IPS DF 6.9 (cell line): ENCODE measurements at regions not wholly inside any gene's neighbourhood (a gene's known extent, or its start where the extent isn't known, plus 50 kb on each side); places are given as distances from the start of the nearest gene placed in this dataset.

Experiments
- DNase-seq: peaks from one replicate; pipeline ENCODE4 v3.0.0-alpha.2; 2013; ENCODE audit warnings: low read depth, low spot score
- H3K27ac ChIP-seq: one replicate; pipeline ENCODE4 v1.5.1; 2013; ENCODE audit warnings: low read length, control low read depth
- H3K27me3 ChIP-seq: 2 replicates; pipeline ENCODE4 v1.6.1; 2013; ENCODE audit warnings: mild to moderate bottlenecking, low read length; ENCODE audit not compliant: control insufficient read depth, insufficient read depth
- H3K36me3 ChIP-seq: 2 replicates; pipeline ENCODE4 v1.6.1; 2013; ENCODE audit warnings: low read length; ENCODE audit not compliant: control insufficient read depth, insufficient read depth
- H3K4me1 ChIP-seq: 2 replicates; pipeline ENCODE4 v1.6.1; 2013; ENCODE audit warnings: low read length; ENCODE audit not compliant: control insufficient read depth, insufficient read depth
- H3K4me3 ChIP-seq: 2 replicates; pipeline ENCODE4 v1.5.1; 2013; ENCODE audit warnings: mild to moderate bottlenecking, low read length
- H3K9me3 ChIP-seq: 2 replicates; pipeline ENCODE4 v1.6.1; 2013; ENCODE audit warnings: low read length, inconsistent platforms; ENCODE audit not compliant: control insufficient read depth, insufficient read depth
- WGBS: extraction: QIAGEN DNeasy Blood & Tissue Kit; methylation state at CpG from one replicate; pipeline ENCODE4 v1.1.7; 2013; ENCODE audit warnings: mixed read lengths, missing lambda C conversion rate; ENCODE audit not compliant: insufficient read length, insufficient coverage; 5-methylcytosine and 5-hydroxymethylcytosine counted together

- Histone ChIP-seq H3K27me3 (no peaks in the 10 kb centered on the region), H3K4me1 (no peaks in the 10 kb centered on the region), H3K27ac (no peak overlapping the region), H3K9me3 (no peaks in the 10 kb centered on the region), H3K4me3 (no peak overlapping the region), H3K36me3 (no peaks in the 10 kb centered on the region)
- DNase-seq = no peak
Observed at GRCh38 chr16:20259541-20259940, 67.8 kb downstream of the GP2 start.

- no peaks in the 10 kb centered on the region for H3K4me1 ChIP-seq
- no peaks in the 10 kb centered on the region for H3K27me3 ChIP-seq
- no CpG with 5 or more reads among the region's 3 CpGs for WGBS
- no peaks in the 10 kb centered on the region for H3K9me3 ChIP-seq
- H3K27ac ChIP-seq = no peak overlapping the region
- no peak overlapping the region for H3K4me3 ChIP-seq
- no peaks in the 10 kb centered on the region for H3K36me3 ChIP-seq
- DNase-seq = no peak
Observed at GRCh38 chr16:20257234-20257633, 70.1 kb downstream of the GP2 start.

- DNase-seq = no peak
- Histone ChIP-seq H3K4me1 (no peaks in the 10 kb centered on the region), H3K36me3 (no peaks in the 10 kb centered on the region), H3K27ac (no peak overlapping the region), H3K27me3 (no peaks in the 10 kb centered on the region), H3K9me3 (no peaks in the 10 kb centered on the region), H3K4me3 (no peak overlapping the region)
- no CpG with 5 or more reads among the region's 1 CpG for WGBS
Observed at GRCh38 chr16:20255002-20255401, 72.3 kb downstream of the GP2 start.

- H3K4me1 ChIP-seq = no peaks in the 10 kb centered on the region
- H3K4me3 ChIP-seq = no peak overlapping the region
- no peaks in the 10 kb centered on the region for H3K9me3 ChIP-seq
- no peak overlapping the region for H3K27ac ChIP-seq
- WGBS = no CpG with 5 or more reads among the region's 2 CpGs
- H3K27me3 ChIP-seq = no peaks in the 10 kb centered on the region
- no peaks in the 10 kb centered on the region for H3K36me3 ChIP-seq
- DNase-seq = no peak
Observed at GRCh38 chr16:20253825-20254224, 73.5 kb downstream of the GP2 start.

- H3K27ac ChIP-seq = no peak overlapping the region
- no peak overlapping the region for H3K4me3 ChIP-seq
- H3K27me3 ChIP-seq = no peaks in the 10 kb centered on the region
- WGBS = no CpG with 5 or more reads among the region's 1 CpG
- H3K36me3 ChIP-seq = no peaks in the 10 kb centered on the region
- H3K9me3 ChIP-seq = no peaks in the 10 kb centered on the region
- no peaks in the 10 kb centered on the region for H3K4me1 ChIP-seq
- no peak for DNase-seq
Observed at GRCh38 chr16:20249211-20249610, 78.1 kb downstream of the GP2 start.

- Histone ChIP-seq H3K27me3 (no peaks in the 10 kb centered on the region), H3K27ac (no peak overlapping the region), H3K4me3 (no peak overlapping the region), H3K4me1 (no peaks in the 10 kb centered on the region), H3K36me3 (no peaks in the 10 kb centered on the region), H3K9me3 (no peaks in the 10 kb centered on the region)
- no peak for DNase-seq
- no CpG with 5 or more reads among the region's 3 CpGs for WGBS
Observed at GRCh38 chr16:20247076-20247475, 80.2 kb downstream of the GP2 start.

GRCh38 chr16:20243731-20244281 lies 83.5 kb downstream of the GP2 start:
- DNase-seq = no peak
- no peak overlapping the region for H3K4me3 ChIP-seq
- H3K27ac ChIP-seq = no peak overlapping the region
- no CpG with 5 or more reads among the region's 3 CpGs for WGBS
- H3K27me3 ChIP-seq = no peaks in the 10 kb centered on the region
- H3K9me3 ChIP-seq = no peaks in the 10 kb centered on the region
- no peaks in the 10 kb centered on the region for H3K4me1 ChIP-seq
- H3K36me3 ChIP-seq = no peaks in the 10 kb centered on the region

GRCh38 chr16:20242568-20243255 lies 84.6 kb downstream of the GP2 start:
- Histone ChIP-seq H3K27me3 (no peaks in the 10 kb centered on the region), H3K4me1 (no peaks in the 10 kb centered on the region), H3K36me3 (no peaks in the 10 kb centered on the region), H3K4me3 (no peak overlapping the region), H3K9me3 (no peaks in the 10 kb centered on the region), H3K27ac (no peak overlapping the region)
- DNase-seq = no peak
- WGBS = no CpG with 5 or more reads among the region's 3 CpGs

GRCh38 chr16:20241321-20241720 lies 86.0 kb downstream of the GP2 start:
- no peak overlapping the region for H3K4me3 ChIP-seq
- no peaks in the 10 kb centered on the region for H3K4me1 ChIP-seq
- no peak overlapping the region for H3K27ac ChIP-seq
- H3K9me3 ChIP-seq = no peaks in the 10 kb centered on the region
- DNase-seq = no peak
- WGBS = no CpG with 5 or more reads among the region's 2 CpGs
- H3K27me3 ChIP-seq = no peaks in the 10 kb centered on the region
- H3K36me3 ChIP-seq = no peaks in the 10 kb centered on the region

- WGBS = no CpG with 5 or more reads among the region's 7 CpGs
- no peaks in the 10 kb centered on the region for H3K4me1 ChIP-seq
- DNase-seq = no peak
Observed at GRCh38 chr16:20236579-20237289, 90.6 kb downstream of the GP2 start.

More at GRCh38 chr16:20236579-20237289, 90.6 kb downstream of the GP2 start:
- no peaks in the 10 kb centered on the region for H3K27me3 ChIP-seq
- no peaks in the 10 kb centered on the region for H3K9me3 ChIP-seq
- H3K27ac ChIP-seq = no peak overlapping the region
- H3K4me3 ChIP-seq = no peak overlapping the region
- H3K36me3 ChIP-seq = no peaks in the 10 kb centered on the region
